ENCODE measurements at regions not wholly inside any gene's neighbourhood (a gene's known extent, or its start where the extent isn't known, plus 50 kb on each side); places are given as distances from the start of the nearest gene placed in this dataset.

- TF ChIP-seq POLR2A (IDR thresholded peaks at IDR 0.05; ENCODE audit: control extremely low read depth in 1 of 2, low read depth in 2 of 2, low read length in 2 of 2) (no peak), TEAD4 (IDR thresholded peaks at IDR 0.05; ENCODE audit: low read depth, low read length) (no peak), CTCF (IDR thresholded peaks at IDR 0.05; ENCODE audit: control extremely low read depth in 1 of 3, insufficient read depth in 1 of 3, low read depth in 1 of 3, low read length in 3 of 3) (no peak), YY1 (IDR thresholded peaks at IDR 0.05; ENCODE audit: low read depth, low read length) (no peak), HDAC6 (IDR thresholded peaks at IDR 0.05; ENCODE audit: low read depth, low read length) (no peak), NRF1 (IDR thresholded peaks at IDR 0.05; ENCODE audit: low read depth, low read length) (no peak), EP300 (IDR thresholded peaks at IDR 0.05; ENCODE audit: borderline replicate concordance in 1 of 2, low read depth in 2 of 2, low read length in 2 of 2) (no peak), TAF1 (IDR thresholded peaks at IDR 0.05; ENCODE audit: low read depth, low read length) (no peak)
Observed at GRCh38 chr12:69096669-69097335, 142.6 kb upstream of the CPSF6 start.
